PFSK-1 (cell line): ENCODE measurements at regions not wholly inside any gene's neighbourhood (a gene's known extent, or its start where the extent isn't known, plus 50 kb on each side); places are given as distances from the start of the nearest gene placed in this dataset.

ENCODE experiments used
- FOXP2 ChIP-seq: optimal IDR thresholded peaks from 2 replicates; pipeline ENCODE3; 2011; ENCODE audit warnings: borderline replicate concordance, control low read depth, inconsistent platforms; ENCODE audit not compliant: insufficient read depth; ENCODE audit errors: extremely low read length, extremely low read depth
- POLR2AphosphoS5 ChIP-seq: IDR thresholded peaks from 2 replicates; pipeline ENCODE4 v1.6.1; 2012; ENCODE audit warnings: low read depth, mild to moderate bottlenecking, control low read depth, low read length, moderate library complexity
- REST ChIP-seq, 2 experiments: IDR thresholded peaks; 2 replicates each; pipeline versions ENCODE4 v1.6.1 to v1.8.0; 2011 to 2012; ENCODE audit warnings: low read depth in 2 of 2, low read length in 2 of 2, control low read depth in 1 of 2, inconsistent platforms in 1 of 2, mild to moderate bottlenecking in 1 of 2, moderate library complexity in 1 of 2; ENCODE audit not compliant: insufficient read depth in 1 of 2
- SIN3A ChIP-seq: IDR thresholded peaks from 2 replicates; pipeline ENCODE4 v1.6.1; 2012; ENCODE audit warnings: mild to moderate bottlenecking, low read length, moderate library complexity, borderline replicate concordance; ENCODE audit not compliant: insufficient read depth
- TAF1 ChIP-seq: IDR thresholded peaks from 2 replicates; pipeline ENCODE4 v1.6.1; 2012; ENCODE audit warnings: low read length, control low read depth, borderline replicate concordance; ENCODE audit not compliant: insufficient read depth

DNA sequence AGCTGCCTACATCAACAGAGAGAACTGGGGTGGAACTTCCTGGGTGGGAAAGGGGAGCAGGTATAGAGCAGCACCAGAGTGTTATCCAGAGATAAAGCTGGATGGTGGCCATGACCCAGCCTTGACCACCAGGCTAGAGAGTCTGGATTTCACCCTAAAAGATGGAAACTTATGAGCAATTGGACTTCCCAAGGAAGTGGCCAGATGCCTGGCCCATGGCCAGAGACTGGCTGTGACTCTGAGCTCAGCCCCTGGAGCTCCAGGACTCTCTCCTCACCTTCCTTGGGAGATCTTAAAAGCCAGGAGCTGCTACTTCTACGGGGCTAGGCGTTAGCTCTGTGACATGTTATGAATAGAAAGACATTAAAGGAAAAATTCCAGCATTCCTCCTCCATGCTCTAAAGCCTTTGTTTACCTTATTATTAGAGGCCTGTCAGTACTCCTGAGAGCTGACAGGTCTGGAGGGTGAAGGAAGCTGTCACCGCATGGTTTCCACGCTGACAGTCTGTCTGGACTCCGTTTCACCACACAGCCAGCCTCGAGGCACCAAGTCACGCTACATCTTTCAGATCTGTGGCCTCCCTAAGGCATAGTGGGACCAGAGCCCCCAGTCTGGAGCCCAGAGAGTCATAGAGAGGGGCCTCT lies 260.0 kb upstream of the SIX2 start:
- TF ChIP-seq REST (IDR thresholded peaks at IDR 0.05; ENCODE audit: insufficient read depth in 1 of 2, low read depth in 2 of 2, low read length in 2 of 2) (no peak), FOXP2 (no peak), SIN3A (no peak)

DNA sequence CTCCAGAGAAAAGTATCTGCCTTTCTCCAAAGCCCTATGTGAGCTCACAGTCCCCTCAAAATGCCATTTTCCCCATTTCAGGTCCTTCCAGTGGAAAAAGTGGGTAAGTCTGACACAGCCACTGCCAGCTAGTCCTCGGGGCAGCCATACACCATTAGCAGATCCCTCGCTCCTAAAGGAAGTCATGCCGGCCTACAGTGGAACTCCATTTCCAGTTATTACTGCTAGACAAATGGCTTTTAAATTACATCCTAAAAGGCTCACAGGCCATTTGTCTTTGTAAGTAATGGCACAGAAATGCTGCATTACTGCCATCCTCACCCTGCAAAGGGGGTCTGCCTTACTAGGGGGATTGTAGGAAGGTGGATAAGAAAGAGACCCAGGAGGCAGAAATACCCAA lies 259.4 kb upstream of the SIX2 start:
- TF ChIP-seq SIN3A, result no peak

GRCh38 chr2:45267062-45267792 lies 258.0 kb upstream of the SIX2 start:
- no peak for TF ChIP-seq POLR2AphosphoS5
- no peak for TF ChIP-seq FOXP2

- TF ChIP-seq FOXP2 (no peak), REST (IDR thresholded peaks at IDR 0.05; ENCODE audit: insufficient read depth in 1 of 2, low read depth in 2 of 2, low read length in 2 of 2) (no peak), SIN3A (no peak), POLR2AphosphoS5 (no peak), TAF1 (no peak)
Measured at GRCh38 chr2:45265336-45265735, 256.1 kb upstream of the SIX2 start.

DNA sequence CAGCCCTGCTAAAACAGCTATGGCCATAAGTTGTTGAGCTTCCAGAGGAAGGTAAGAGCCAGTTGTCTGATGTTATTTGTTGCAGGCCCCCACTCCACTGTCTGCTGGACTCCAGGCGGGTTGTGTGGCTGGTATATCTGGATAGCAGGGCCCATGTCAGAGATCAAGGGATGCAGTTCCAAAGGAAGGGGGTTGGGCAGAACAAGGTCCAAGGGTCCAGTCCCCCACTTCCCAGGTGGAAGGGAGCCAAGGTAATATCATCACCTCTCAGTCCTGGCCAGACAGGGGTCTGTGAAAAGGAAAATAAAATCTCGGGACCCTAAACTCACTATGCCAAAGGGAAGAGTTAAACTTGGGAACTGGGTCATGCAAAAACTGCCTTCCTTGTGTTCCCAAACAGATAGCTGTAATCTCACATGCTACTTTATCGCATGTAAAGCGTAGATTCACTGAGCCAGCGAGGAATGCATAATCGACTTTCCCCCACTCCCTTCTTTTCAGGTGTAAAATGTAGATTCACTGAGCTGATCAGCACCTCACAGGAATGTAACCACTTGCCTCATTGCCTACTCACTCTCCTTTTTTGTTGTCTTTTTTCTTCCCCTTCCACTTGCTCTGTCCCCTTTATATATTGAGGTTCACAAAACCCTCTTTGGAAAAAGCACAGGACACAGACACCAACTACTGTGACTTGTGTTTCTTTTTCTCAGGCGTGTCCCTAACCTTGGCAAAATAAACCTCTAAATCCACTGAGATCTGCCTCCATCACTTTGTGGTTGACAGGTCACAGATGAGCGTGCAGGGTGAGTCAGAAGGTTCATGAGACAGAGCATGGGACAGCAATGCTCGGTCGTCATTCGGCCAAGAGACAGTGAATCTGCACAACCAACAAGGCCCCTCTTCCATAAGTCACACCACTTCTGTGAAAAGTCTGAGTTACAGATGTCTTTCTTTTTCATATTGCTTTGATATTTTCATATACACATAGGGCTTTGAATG lies 255.3 kb upstream of the SIX2 start:
- TF ChIP-seq REST (IDR thresholded peaks at IDR 0.05; ENCODE audit: insufficient read depth in 1 of 2, low read depth in 2 of 2, low read length in 2 of 2) (no peak), TAF1 (no peak), SIN3A (no peak), POLR2AphosphoS5 (no peak), FOXP2 (no peak)

- TF ChIP-seq POLR2AphosphoS5 (no peak), SIN3A (no peak), FOXP2 (no peak), TAF1 (no peak), REST (IDR thresholded peaks at IDR 0.05; ENCODE audit: insufficient read depth in 1 of 2, low read depth in 2 of 2, low read length in 2 of 2) (no peak)
Measured at GRCh38 chr2:45263147-45263546, 253.9 kb upstream of the SIX2 start.
